ENCODE measurements at regions not wholly inside any gene's neighbourhood (a gene's known extent, or its start where the extent isn't known, plus 50 kb on each side); places are given as distances from the start of the nearest gene placed in this dataset.

DNA sequence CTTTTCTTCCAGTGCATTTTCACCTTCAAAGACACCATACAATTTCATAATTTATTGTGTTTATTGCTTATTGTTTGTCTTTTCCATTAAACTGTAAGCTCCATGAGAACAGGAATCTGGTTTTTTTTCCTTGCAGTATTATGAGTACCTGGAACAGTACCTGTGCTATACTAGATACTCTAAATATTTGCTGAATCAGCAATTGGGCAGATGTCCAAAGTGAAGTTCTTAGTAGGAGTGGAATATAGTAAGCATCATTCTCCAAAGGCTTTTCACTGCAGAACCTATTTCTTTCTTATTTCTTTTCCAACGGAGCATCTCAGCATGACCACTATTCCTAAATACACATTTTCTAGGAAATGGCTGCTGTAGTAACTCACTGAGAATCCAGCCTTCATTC, 269.0 kb upstream of the CCL2 start:
- Histone ChIP-seq H3K79me2 (ENCODE audit: insufficient read depth, low read length) (no peaks in the 10 kb centered on the region), H2AFZ (ENCODE audit: insufficient read depth, low read depth, low read length, poor library complexity, severe bottlenecking) (no peak overlapping the region), H3K4me3 (replicated peaks in 1 of 3; ENCODE audit: low read depth in 2 of 3, low read length in 3 of 3) (no peak overlapping the region), H3K36me3 (replicated peaks in 1 of 2; ENCODE audit: control insufficient read depth in 1 of 2, insufficient read depth in 2 of 2, low read length in 2 of 2) (no peaks in the 10 kb centered on the region), H3K4me1 (ENCODE audit: control insufficient read depth in 1 of 2, insufficient read depth in 2 of 2, low read length in 2 of 2) (peaks cover 17 to 22% of the 10 kb centered on the region in 2 donors), H3K27me3 (ENCODE audit: control insufficient read depth in 2 of 2, insufficient read depth in 2 of 2, low read length in 2 of 2) (no peaks in the 10 kb centered on the region), H3K27ac (ENCODE audit: low read depth in 1 of 2, low read length in 2 of 2) (no peak overlapping the region), H3K4me2 (replicated peaks; ENCODE audit: extremely low read depth, low read length, poor library complexity, severe bottlenecking) (no peak overlapping the region), H4K20me1 (ENCODE audit: insufficient read depth, low read length) (no peaks in the 10 kb centered on the region), H3K9me3 (replicated peaks in 1 of 2; ENCODE audit: control insufficient read depth in 1 of 2, insufficient read depth in 1 of 2, low read length in 2 of 2) (no peaks in the 10 kb centered on the region), H3K9ac (ENCODE audit: insufficient read depth, low read length, poor library complexity, severe bottlenecking) (no peak overlapping the region)
- H3K27me3 Mint-ChIP-seq (ENCODE audit: low read depth in 3 of 3), result peaks cover 0 to 6% (median 2%) of the 10 kb centered on the region in 3 donors
- 0% methylated on average over 1 of the region's 1 CpG for WGBS (ENCODE audit: insufficient coverage)
- no peaks in the 10 kb centered on the region for H3K36me3 Mint-ChIP-seq
- H3K4me3 Mint-ChIP-seq, result no peak overlapping the region
- H3K4me1 Mint-ChIP-seq, result peaks cover 34% of the 10 kb centered on the region
- TF ChIP-seq, protein P1, sequence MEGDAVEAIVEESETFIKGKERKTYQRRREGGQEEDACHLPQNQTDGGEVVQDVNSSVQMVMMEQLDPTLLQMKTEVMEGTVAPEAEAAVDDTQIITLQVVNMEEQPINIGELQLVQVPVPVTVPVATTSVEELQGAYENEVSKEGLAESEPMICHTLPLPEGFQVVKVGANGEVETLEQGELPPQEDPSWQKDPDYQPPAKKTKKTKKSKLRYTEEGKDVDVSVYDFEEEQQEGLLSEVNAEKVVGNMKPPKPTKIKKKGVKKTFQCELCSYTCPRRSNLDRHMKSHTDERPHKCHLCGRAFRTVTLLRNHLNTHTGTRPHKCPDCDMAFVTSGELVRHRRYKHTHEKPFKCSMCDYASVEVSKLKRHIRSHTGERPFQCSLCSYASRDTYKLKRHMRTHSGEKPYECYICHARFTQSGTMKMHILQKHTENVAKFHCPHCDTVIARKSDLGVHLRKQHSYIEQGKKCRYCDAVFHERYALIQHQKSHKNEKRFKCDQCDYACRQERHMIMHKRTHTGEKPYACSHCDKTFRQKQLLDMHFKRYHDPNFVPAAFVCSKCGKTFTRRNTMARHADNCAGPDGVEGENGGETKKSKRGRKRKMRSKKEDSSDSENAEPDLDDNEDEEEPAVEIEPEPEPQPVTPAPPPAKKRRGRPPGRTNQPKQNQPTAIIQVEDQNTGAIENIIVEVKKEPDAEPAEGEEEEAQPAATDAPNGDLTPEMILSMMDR (IDR thresholded peaks at IDR 0.05), result no peak
- no peak for DNase-seq
- no peak overlapping the region for H3K27ac Mint-ChIP-seq
- H3K9me3 Mint-ChIP-seq, result peaks cover 0 to 5% (median 1%) of the 10 kb centered on the region in 7 donors
- intact Hi-C loops (cut with micrococcal nuclease), result no loop called here

DNA sequence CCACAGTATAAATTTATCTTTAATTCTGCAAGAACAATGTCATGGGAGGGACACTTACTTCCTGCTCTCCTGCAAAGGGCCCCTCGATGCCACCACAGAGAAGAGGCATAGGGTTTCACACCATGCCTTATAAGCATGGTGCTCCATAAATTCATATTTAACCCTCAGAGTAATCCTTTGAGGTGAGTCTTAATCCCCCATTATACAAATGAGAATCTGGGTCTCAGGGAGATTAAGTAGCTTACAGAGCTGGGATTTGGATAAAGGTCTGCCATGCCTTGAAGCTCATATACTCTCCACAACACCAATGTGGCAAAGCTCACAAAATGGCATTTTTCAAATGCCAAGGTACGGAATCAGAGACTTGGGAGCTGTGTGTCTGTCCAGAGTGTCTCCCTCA, 268.5 kb upstream of the CCL2 start:
- H3K36me3 ChIP-seq (replicated peaks in 1 of 2; ENCODE audit: control insufficient read depth in 1 of 2, insufficient read depth in 2 of 2, low read length in 2 of 2), result no peaks in the 10 kb centered on the region
- H3K4me2 ChIP-seq (replicated peaks; ENCODE audit: extremely low read depth, low read length, poor library complexity, severe bottlenecking), result no peak overlapping the region
- H3K4me1 ChIP-seq (ENCODE audit: control insufficient read depth in 1 of 2, insufficient read depth in 2 of 2, low read length in 2 of 2), result peaks cover 16 to 22% of the 10 kb centered on the region in 2 donors
- H3K9me3 Mint-ChIP-seq, result peaks cover 0 to 5% (median 1%) of the 10 kb centered on the region in 7 donors
- no peak overlapping the region for H3K4me3 ChIP-seq (replicated peaks in 1 of 3; ENCODE audit: low read depth in 2 of 3, low read length in 3 of 3)
- H3K4me1 Mint-ChIP-seq, result peaks cover 33% of the 10 kb centered on the region
- H3K27ac Mint-ChIP-seq, result no peak overlapping the region
- H3K36me3 Mint-ChIP-seq, result no peaks in the 10 kb centered on the region
- no peak overlapping the region for H3K9ac ChIP-seq (ENCODE audit: insufficient read depth, low read length, poor library complexity, severe bottlenecking)
- H3K27me3 Mint-ChIP-seq (ENCODE audit: low read depth in 3 of 3), result peaks cover 0 to 6% (median 2%) of the 10 kb centered on the region in 3 donors
- H2AFZ ChIP-seq (ENCODE audit: insufficient read depth, low read depth, low read length, poor library complexity, severe bottlenecking), result no peak overlapping the region
- no peaks in the 10 kb centered on the region for H3K27me3 ChIP-seq (ENCODE audit: control insufficient read depth in 2 of 2, insufficient read depth in 2 of 2, low read length in 2 of 2)
- WGBS (ENCODE audit: insufficient coverage), result no CpG with 5 or more reads among the region's 2 CpGs
- no peaks in the 10 kb centered on the region for H4K20me1 ChIP-seq (ENCODE audit: insufficient read depth, low read length)
- DNase-seq, result no peak
- no peak overlapping the region for H3K4me3 Mint-ChIP-seq
- no peaks in the 10 kb centered on the region for H3K9me3 ChIP-seq (replicated peaks in 1 of 2; ENCODE audit: control insufficient read depth in 1 of 2, insufficient read depth in 1 of 2, low read length in 2 of 2)
- H3K27ac ChIP-seq (ENCODE audit: low read depth in 1 of 2, low read length in 2 of 2), result no peak overlapping the region
- no peaks in the 10 kb centered on the region for H3K79me2 ChIP-seq (ENCODE audit: insufficient read depth, low read length)
- intact Hi-C loops (cut with micrococcal nuclease), result no loop called here
- TF ChIP-seq, protein P1 (IDR thresholded peaks at IDR 0.05), result no peak

All from CD14-positive monocyte (primary cell).